ENCODE measurements at regions not wholly inside any gene's neighbourhood (a gene's known extent, or its start where the extent isn't known, plus 50 kb on each side); places are given as distances from the start of the nearest gene placed in this dataset.

- H3K4me3 ChIP-seq (ENCODE audit: low read depth, low read length), result no peak overlapping the region
- TF ChIP-seq CTCF (IDR thresholded peaks at IDR 0.05; ENCODE audit: insufficient read depth, low read length), result no peak
- no peak for DNase-seq (ENCODE audit: low read depth)
Measured at GRCh38 chr16:86086471-86086870, 187.5 kb downstream of the IRF8 start.

- TF ChIP-seq CTCF (IDR thresholded peaks at IDR 0.05; ENCODE audit: insufficient read depth, low read length), result no peak
- DNase-seq (ENCODE audit: low read depth), result no peak
Measured at GRCh38 chr16:86087011-86087895, 188.3 kb downstream of the IRF8 start.

GRCh38 chr16:86087896-86088230, 188.9 kb downstream of the IRF8 start:
- TF ChIP-seq CTCF (IDR thresholded peaks at IDR 0.05; ENCODE audit: insufficient read depth, low read length), result no peak
- DNase-seq (ENCODE audit: low read depth), result no peak
- H3K4me3 ChIP-seq (ENCODE audit: low read depth, low read length), result no peak overlapping the region

More at GRCh38 chr16:86087011-86087895, 188.3 kb downstream of the IRF8 start:
- H3K4me3 ChIP-seq (ENCODE audit: low read depth, low read length), result no peak overlapping the region

- TF ChIP-seq CTCF (IDR thresholded peaks at IDR 0.05; ENCODE audit: insufficient read depth, low read length), result no peak
- no peak overlapping the region for H3K4me3 ChIP-seq (ENCODE audit: low read depth, low read length)
- DNase-seq (ENCODE audit: low read depth), result no peak
Measured at GRCh38 chr16:86088287-86088686, 189.3 kb downstream of the IRF8 start.

- TF ChIP-seq CTCF (IDR thresholded peaks at IDR 0.05; ENCODE audit: insufficient read depth, low read length), result no peak
- DNase-seq (ENCODE audit: low read depth), result no peak
- H3K4me3 ChIP-seq (ENCODE audit: low read depth, low read length), result no peak overlapping the region
Measured at GRCh38 chr16:86088816-86089215, 189.9 kb downstream of the IRF8 start.

GRCh38 chr16:86089334-86089900, 190.5 kb downstream of the IRF8 start:
- TF ChIP-seq CTCF (IDR thresholded peaks at IDR 0.05; ENCODE audit: insufficient read depth, low read length), result no peak
- H3K4me3 ChIP-seq (ENCODE audit: low read depth, low read length), result no peak overlapping the region
- no peak for DNase-seq (ENCODE audit: low read depth)

Data from fibroblast of the aortic adventitia (primary cell).